GM10248 (cell line): ENCODE measurements at regions not wholly inside any gene's neighbourhood (a gene's known extent, or its start where the extent isn't known, plus 50 kb on each side); places are given as distances from the start of the nearest gene placed in this dataset.

Source experiments
- CTCF ChIA-PET: fragments of 300-600 bp; sonication (Branson Sonifier 250); formaldehyde crosslinking; extraction: SDS; loops from one replicate; lab custom pipeline; 2021; ENCODE audit warnings: antibody characterized with exemption; lab: Yijun Ruan, JAX
- POLR2A ChIA-PET: fragments of 350-650 bp; sonication (Branson Sonifier 250); formaldehyde crosslinking; extraction: SDS; loops from one replicate; lab custom pipeline; 2020; ENCODE audit warnings: antibody characterized with exemption; lab: Yijun Ruan, JAX
- DNase-seq: peaks from one replicate; pipeline ENCODE4 v3.0.0; 2012; ENCODE audit errors: extremely low spot score
- TF ChIP-seq, protein P1 (sequence below): IDR thresholded peaks from 2 replicates; pipeline ENCODE4 v1.5.1; 2012; ENCODE audit warnings: mild to moderate bottlenecking, low read depth; ENCODE audit errors: extremely low read depth, missing control alignments, control extremely low read depth

DNA sequence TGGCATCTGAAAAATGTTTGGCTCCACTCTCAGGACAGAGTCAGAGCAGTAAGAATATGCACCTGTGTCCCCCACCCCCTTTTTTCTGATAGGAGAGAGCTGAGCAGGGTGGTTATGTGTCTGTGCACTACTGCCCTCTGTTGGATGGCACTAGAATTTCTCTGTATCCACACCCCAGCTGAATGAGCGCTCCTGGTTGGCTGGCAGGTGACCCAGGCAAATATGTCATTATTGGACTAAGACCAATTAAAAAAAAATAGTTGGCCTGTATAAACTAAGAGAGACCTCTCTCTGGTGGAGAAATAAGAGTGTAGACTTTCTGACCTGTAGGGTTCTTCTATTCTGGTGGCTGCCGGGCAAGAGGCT lies 107.0 kb downstream of the PTCSC3 start:
- CTCF ChIA-PET, result interaction anchor here (0.6 to 6.5 kb wide), 45 partner anchors 8 to 580 kb away, joined by 3 to 105 read pairs (median 4); partner anchors contain the start of gene BRMS1L
- TF ChIP-seq, protein P1, sequence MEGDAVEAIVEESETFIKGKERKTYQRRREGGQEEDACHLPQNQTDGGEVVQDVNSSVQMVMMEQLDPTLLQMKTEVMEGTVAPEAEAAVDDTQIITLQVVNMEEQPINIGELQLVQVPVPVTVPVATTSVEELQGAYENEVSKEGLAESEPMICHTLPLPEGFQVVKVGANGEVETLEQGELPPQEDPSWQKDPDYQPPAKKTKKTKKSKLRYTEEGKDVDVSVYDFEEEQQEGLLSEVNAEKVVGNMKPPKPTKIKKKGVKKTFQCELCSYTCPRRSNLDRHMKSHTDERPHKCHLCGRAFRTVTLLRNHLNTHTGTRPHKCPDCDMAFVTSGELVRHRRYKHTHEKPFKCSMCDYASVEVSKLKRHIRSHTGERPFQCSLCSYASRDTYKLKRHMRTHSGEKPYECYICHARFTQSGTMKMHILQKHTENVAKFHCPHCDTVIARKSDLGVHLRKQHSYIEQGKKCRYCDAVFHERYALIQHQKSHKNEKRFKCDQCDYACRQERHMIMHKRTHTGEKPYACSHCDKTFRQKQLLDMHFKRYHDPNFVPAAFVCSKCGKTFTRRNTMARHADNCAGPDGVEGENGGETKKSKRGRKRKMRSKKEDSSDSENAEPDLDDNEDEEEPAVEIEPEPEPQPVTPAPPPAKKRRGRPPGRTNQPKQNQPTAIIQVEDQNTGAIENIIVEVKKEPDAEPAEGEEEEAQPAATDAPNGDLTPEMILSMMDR, result peak; percentile 64
- POLR2A ChIA-PET, result no interaction called here
- DNase-seq, result peak; percentile 59

DNA sequence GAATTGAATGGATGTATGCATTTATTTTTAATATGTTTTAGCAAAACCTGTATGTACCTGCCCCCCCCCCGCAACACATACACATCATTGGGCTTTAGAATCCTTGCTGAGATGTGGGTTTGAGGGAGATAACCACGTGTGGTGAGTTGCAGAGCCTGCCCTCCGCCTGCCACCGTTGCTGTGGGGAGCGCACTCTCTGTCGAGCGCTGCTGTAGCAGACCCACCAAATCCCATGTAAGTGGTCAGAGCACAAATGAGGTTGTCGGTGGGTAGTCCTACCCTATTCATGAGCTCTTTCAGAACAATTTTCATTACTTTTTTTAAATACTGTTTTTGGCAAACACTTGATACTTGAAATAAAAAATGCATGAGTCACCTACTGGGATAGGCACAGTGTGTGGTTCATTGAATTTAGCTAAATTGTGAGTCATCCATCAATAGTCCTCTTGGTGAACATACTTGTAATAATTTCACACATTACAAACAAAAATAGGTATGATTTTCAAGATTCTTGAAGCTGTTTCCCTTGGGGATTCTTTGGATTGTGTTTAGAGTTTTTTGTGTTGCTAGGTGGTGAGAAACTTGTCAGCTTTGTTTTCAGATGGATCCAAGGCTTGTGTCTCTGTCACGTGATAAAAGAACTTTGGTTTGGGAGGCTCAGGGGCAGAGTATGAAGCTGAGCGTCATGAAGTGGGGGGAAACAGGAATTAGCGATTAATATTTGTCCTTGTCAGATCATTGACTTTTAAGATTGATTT lies 107.6 kb downstream of the PTCSC3 start:
- TF ChIP-seq, protein P1, result no peak
- ChIA-PET CTCF (interaction anchor here (0.6 to 6.5 kb wide), 42 partner anchors 8 to 1081 kb away, joined by 3 to 105 read pairs (median 4); partner anchors contain the start of gene BRMS1L), POLR2A (no interaction called here)
- no peak for DNase-seq

DNA sequence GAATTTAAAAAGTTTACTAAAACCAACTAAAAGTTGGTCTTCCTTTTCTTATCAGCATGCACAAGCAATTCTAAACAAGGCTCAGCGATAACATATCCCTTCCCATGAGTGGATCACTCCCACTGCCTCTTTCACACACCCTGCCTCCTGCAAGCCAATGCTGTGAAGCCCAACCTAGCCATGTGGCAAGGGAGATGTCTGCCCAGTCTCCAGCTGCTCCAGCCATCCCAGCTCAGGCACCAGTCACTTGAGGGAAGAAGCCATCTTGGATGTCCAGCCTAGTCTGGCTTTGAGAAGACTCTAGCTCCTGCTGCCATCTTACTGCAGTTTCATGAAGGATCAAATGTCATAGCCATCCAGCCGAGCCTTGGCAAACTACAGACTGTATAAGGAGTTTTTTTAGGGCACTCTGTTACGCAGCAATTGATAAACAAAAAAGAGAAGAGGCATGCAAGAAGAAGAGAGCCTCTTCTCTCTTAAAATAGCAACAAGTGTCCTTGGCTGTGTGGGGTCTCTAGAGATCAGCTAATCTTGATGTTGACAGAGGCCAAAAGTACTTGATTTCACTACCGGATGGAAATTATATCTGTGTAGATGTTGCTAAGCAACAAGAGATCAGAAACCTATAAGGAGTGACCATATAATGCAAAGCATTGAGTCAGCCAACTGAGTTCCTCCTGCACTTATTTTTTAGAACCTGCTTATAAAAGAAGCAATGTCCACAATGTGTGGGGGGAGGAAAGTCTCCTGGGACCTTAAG lies 108.9 kb downstream of the PTCSC3 start:
- TF ChIP-seq, protein P1, result no peak
- ChIA-PET POLR2A (no interaction called here), CTCF (interaction anchor here (1.1 to 6.5 kb wide), 9 partner anchors 10 to 363 kb away, joined by 3 to 105 read pairs (median 12); no protein-coding TSS in a partner anchor)
- no peak for DNase-seq

DNA sequence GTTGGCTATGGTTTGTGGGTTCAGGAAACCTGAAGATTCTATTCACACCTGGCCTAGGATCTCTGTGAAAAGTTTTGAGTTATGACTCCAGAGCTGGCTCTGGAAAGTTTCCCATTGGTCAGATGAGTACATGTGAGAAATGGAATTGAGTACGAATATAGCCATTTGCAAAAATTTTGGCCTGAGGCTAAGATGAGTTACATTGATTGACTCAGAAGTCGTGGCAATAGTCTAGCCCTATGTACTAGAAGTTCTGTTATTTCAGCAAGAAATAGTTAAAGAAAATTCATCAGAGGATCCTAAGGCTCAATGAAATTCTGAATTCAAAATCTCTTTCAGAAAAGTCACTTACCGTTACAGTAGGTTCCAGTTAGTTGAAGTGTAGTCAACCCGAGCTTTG lies 109.9 kb downstream of the PTCSC3 start:
- POLR2A ChIA-PET, result no interaction called here
- CTCF ChIA-PET, result interaction anchor here (0.9 to 6.5 kb wide), 2 partner anchors 14 to 185 kb away, joined by 3 to 105 read pairs; no protein-coding TSS in a partner anchor
- TF ChIP-seq, protein P1, result no peak

DNA sequence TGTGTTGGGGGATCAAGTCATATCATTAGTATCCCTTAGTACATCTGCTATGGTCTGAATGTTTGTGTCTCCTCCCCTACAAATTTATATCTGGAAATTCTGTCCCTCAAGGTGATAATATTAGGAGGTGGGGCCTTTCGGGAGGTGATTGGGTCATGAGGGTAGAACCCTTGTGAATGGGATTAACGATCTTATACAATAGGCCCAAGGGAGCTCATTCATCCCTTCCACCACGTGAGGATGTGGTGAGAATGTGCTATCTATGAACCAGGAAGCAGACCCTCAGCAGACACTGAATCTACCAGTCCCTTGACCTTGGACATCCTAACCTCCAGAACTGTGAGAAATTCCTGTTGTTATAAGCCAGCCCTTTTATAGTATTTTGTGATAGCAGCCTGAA lies 110.7 kb downstream of the PTCSC3 start:
- POLR2A ChIA-PET, result no interaction called here
- TF ChIP-seq, protein P1, result no peak
- DNase-seq, result no peak
- CTCF ChIA-PET, result interaction anchor here (0.9 to 6.5 kb wide), 2 partner anchors 13 to 185 kb away, joined by 3 to 105 read pairs; no protein-coding TSS in a partner anchor

More for the DNA sequence above, 109.9 kb downstream of the PTCSC3 start:
- no peak for DNase-seq

DNA sequence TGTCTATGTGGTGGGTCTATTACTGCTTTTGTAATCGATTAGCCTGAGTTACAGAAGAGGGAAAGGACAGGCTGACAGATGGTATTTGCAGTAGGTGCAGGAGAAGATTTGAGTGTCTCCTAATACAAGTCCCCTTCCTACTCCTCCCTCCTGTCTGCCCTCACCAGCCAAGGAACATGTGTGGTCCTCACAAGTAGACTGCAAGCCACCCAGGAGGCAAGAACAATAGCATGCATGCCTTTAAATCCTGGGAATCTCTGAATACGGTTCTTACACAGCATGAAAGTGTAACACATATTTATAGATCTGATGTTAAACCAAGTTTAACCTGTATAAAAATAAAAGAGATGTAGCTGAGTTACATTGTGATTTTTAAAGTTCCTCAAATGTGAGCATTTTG lies 117.0 kb downstream of the PTCSC3 start:
- TF ChIP-seq, protein P1, result no peak
- ChIA-PET CTCF (interaction anchor here (1.2 to 4.7 kb wide), 2 partner anchors 11 kb away, joined by 3 to 40 read pairs; no protein-coding TSS in a partner anchor), POLR2A (no interaction called here)
- no peak for DNase-seq
